H9 (cell line): ENCODE measurements at regions not wholly inside any gene's neighbourhood (a gene's known extent, or its start where the extent isn't known, plus 50 kb on each side); places are given as distances from the start of the nearest gene placed in this dataset.

ENCODE experiments used
- DNase-seq: peaks from one replicate; pipeline ENCODE4 v3.0.0-alpha.2; 2017
- H2AFZ ChIP-seq: one replicate; pipeline ENCODE4 v1.6.1; 2013; ENCODE audit warnings: mild to moderate bottlenecking, low read length, control low read depth, moderate library complexity
- H2AK5ac ChIP-seq: 2 replicates; pipeline ENCODE4 v1.6.1; 2013; ENCODE audit warnings: low read length, control low read depth, mixed read lengths; ENCODE audit not compliant: insufficient read length
- H2BK120ac ChIP-seq: one replicate; pipeline ENCODE4 v1.6.1; 2013; ENCODE audit warnings: low read depth, mild to moderate bottlenecking, low read length, control low read depth, inconsistent platforms; ENCODE audit not compliant: poor library complexity, severe bottlenecking
- H2BK12ac ChIP-seq: 2 replicates; pipeline ENCODE4 v1.6.1; 2013; ENCODE audit warnings: low read length, control low read depth, mixed read lengths, low read depth; ENCODE audit not compliant: insufficient read length
- H2BK15ac ChIP-seq: 2 replicates; pipeline ENCODE4 v1.6.1; 2013; ENCODE audit warnings: low read depth, low read length, control low read depth
- H2BK20ac ChIP-seq: one replicate; pipeline ENCODE4 v1.6.1; 2013; ENCODE audit warnings: low read depth, mild to moderate bottlenecking, low read length, control low read depth, inconsistent platforms; ENCODE audit not compliant: poor library complexity, severe bottlenecking
- H2BK5ac ChIP-seq: 2 replicates; pipeline ENCODE4 v1.6.1; 2013; ENCODE audit warnings: low read length, control low read depth, mixed read lengths; ENCODE audit not compliant: insufficient read length
- H3K14ac ChIP-seq: 2 replicates; pipeline ENCODE4 v1.6.1; 2013; ENCODE audit warnings: low read length, control low read depth; ENCODE audit not compliant: insufficient read depth
- H3K18ac ChIP-seq: 2 replicates; pipeline ENCODE4 v1.6.1; 2013; ENCODE audit warnings: low read depth, mild to moderate bottlenecking, mixed read lengths, low read length, control low read depth; ENCODE audit not compliant: insufficient read length
- H3K23ac ChIP-seq: 2 replicates; pipeline ENCODE4 v1.6.1; 2013; ENCODE audit warnings: low read length, control low read depth, mixed read lengths, low read depth; ENCODE audit not compliant: insufficient read length
- H3K23me2 ChIP-seq: 2 replicates; pipeline ENCODE4 v1.6.1; 2013; ENCODE audit warnings: low read depth, mild to moderate bottlenecking, mixed read lengths, low read length, control low read depth; ENCODE audit not compliant: insufficient read length, poor library complexity, severe bottlenecking
- H3K27ac ChIP-seq: 2 replicates; pipeline ENCODE4 v1.5.1; 2013; ENCODE audit warnings: low read length, control low read depth, mixed read lengths, low read depth; ENCODE audit not compliant: insufficient read length
- H3K27me3 ChIP-seq: 2 replicates; pipeline ENCODE4 v1.6.1; 2013; ENCODE audit warnings: low read length, control low read depth, inconsistent platforms; ENCODE audit not compliant: insufficient read depth
- H3K4ac ChIP-seq: 2 replicates; pipeline ENCODE4 v1.6.1; 2013; ENCODE audit warnings: low read depth, mild to moderate bottlenecking, control low read depth, inconsistent platforms, low read length, moderate library complexity
- H3K4me1 ChIP-seq: 2 replicates; pipeline ENCODE4 v1.6.1; 2013; ENCODE audit warnings: low read length, control low read depth, inconsistent platforms; ENCODE audit not compliant: insufficient read depth
- H3K4me2 ChIP-seq: 2 replicates; pipeline ENCODE4 v1.6.1; 2013; ENCODE audit warnings: low read length, control low read depth, mixed read lengths; ENCODE audit not compliant: insufficient read length, insufficient read depth
- H3K56ac ChIP-seq: 2 replicates; pipeline ENCODE4 v1.6.1; 2013; ENCODE audit warnings: low read depth, mild to moderate bottlenecking, mixed read lengths, low read length, control low read depth; ENCODE audit not compliant: insufficient read length
- H3K79me1 ChIP-seq: 2 replicates; pipeline ENCODE4 v1.6.1; 2013; ENCODE audit warnings: low read depth, mild to moderate bottlenecking, moderate library complexity, low read length, control low read depth, inconsistent platforms; ENCODE audit not compliant: insufficient read depth, poor library complexity, severe bottlenecking
- H3K79me2 ChIP-seq: 2 replicates; pipeline ENCODE4 v1.6.1; 2013; ENCODE audit warnings: low read length, control low read depth, inconsistent platforms; ENCODE audit not compliant: insufficient read depth
- H3K9ac ChIP-seq: 2 replicates; pipeline ENCODE4 v1.6.1; 2013; ENCODE audit warnings: low read length, control low read depth, mixed read lengths; ENCODE audit not compliant: insufficient read length; ENCODE audit errors: extremely low read depth
- H3K9me3 ChIP-seq: one replicate; pipeline ENCODE4 v1.6.1; 2013; ENCODE audit warnings: low read depth, low read length, inconsistent platforms; ENCODE audit not compliant: control insufficient read depth
- H3T11ph ChIP-seq: one replicate; pipeline ENCODE4 v1.6.1; 2013; ENCODE audit warnings: mild to moderate bottlenecking, low read length, control low read depth, inconsistent platforms
- H4K20me1 ChIP-seq: one replicate; pipeline ENCODE4 v1.6.1; 2013; ENCODE audit not compliant: control insufficient read depth, insufficient read length, insufficient read depth
- H4K5ac ChIP-seq: 2 replicates; pipeline ENCODE4 v1.6.1; 2013; ENCODE audit warnings: low read depth, mild to moderate bottlenecking, mixed read lengths, low read length, control low read depth; ENCODE audit not compliant: insufficient read length
- H4K8ac ChIP-seq: replicated peaks from 2 replicates; pipeline ENCODE4 v1.6.1; 2013; ENCODE audit warnings: low read length, control low read depth, mixed read lengths, low read depth; ENCODE audit not compliant: insufficient read length
- H4K91ac ChIP-seq: 2 replicates; pipeline ENCODE4 v1.6.1; 2013; ENCODE audit warnings: low read depth, mild to moderate bottlenecking, moderate library complexity, mixed read lengths, low read length, control low read depth; ENCODE audit not compliant: insufficient read length
- H3K27ac Mint-ChIP-seq, 3 experiments: 2 replicates in 2 of 3; 3 replicates in 1 of 3; pipeline ENCODE4 v1.8.0; 2020 to 2021; ENCODE audit warnings: mixed read lengths in 3 of 3, mild to moderate bottlenecking in 1 of 3, moderate library complexity in 1 of 3
- H3K27me3 Mint-ChIP-seq: 2 replicates; pipeline ENCODE4 v1.8.0; 2021; ENCODE audit warnings: low read depth, mild to moderate bottlenecking, moderate library complexity, mixed read lengths
- H3K36me3 Mint-ChIP-seq, 3 experiments: 2 replicates in 2 of 3; 3 replicates in 1 of 3; pipeline ENCODE4 v1.8.0; 2020 to 2021; ENCODE audit warnings: low read depth in 3 of 3, mixed read lengths in 3 of 3; ENCODE audit not compliant: insufficient read depth in 1 of 3
- H3K4me1 Mint-ChIP-seq, 2 experiments: 2 replicates each; pipeline ENCODE4 v1.8.0; 2020; ENCODE audit warnings: mixed read lengths in 2 of 2
- H3K4me3 Mint-ChIP-seq, 2 experiments: 2 replicates in 1 of 2; 3 replicates in 1 of 2; pipeline ENCODE4 v1.8.0; 2020 to 2021; ENCODE audit warnings: mild to moderate bottlenecking in 2 of 2, mixed read lengths in 2 of 2, moderate library complexity in 1 of 2
- H3K9me3 Mint-ChIP-seq, 2 experiments: 2 replicates in 1 of 2; 3 replicates in 1 of 2; pipeline ENCODE4 v1.8.0; 2020; ENCODE audit warnings: mild to moderate bottlenecking in 2 of 2, mixed read lengths in 2 of 2, moderate library complexity in 1 of 2
- WGBS: extraction: QIAGEN DNeasy Blood & Tissue Kit; methylation state at CpG from one replicate; pipeline ENCODE4 v1.1.7; 2013; ENCODE audit warnings: missing lambda C conversion rate, low lambda C conversion rate, mixed read lengths; ENCODE audit not compliant: insufficient read length; ENCODE audit errors: extremely low coverage; 5-methylcytosine and 5-hydroxymethylcytosine counted together
- TF ChIP-seq, protein P1 (sequence below): fragments of 200-600 bp; sonication (generic); conservative IDR thresholded peaks from 3 replicates; pipeline ENCODE4 v1.8.0; 2021; ENCODE audit warnings: antibody characterized with exemption, mild to moderate bottlenecking

DNA sequence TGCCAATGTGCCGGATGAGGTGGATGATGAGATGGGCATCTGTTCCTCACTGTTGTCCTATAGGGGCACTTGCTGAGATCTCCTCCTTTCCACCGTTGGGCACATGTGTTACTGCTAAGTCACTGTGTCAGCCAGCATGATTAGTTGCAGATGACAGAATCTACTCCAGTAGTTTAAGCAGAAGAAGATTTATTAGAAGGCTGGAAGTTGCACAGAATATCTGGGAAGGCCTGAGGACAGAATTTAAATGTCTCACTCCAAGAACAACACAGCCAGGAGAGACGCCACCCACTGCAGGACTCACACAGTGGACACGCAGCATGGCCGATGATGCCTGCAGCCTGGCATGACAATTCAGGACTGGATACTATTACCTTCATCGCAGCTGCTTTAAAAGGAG lies 157.5 kb downstream of the NSG2 start:
- no peaks in the 10 kb centered on the region for H3K36me3 Mint-ChIP-seq
- no CpG with 5 or more reads among the region's 6 CpGs for WGBS

More for the DNA sequence above, 157.5 kb downstream of the NSG2 start:
- no peaks in the 10 kb centered on the region for H3K4me1 ChIP-seq
- no peak for DNase-seq
- H3K23ac ChIP-seq: no peak overlapping the region
- no peak overlapping the region for H2BK20ac ChIP-seq
- H2BK12ac ChIP-seq: peak overlapping the region; percentile 65
- peak overlapping the region; percentile 8 for H3K18ac ChIP-seq
- H3K27ac Mint-ChIP-seq: peak overlapping the region in 1 of 3 experiments; percentile 92; a peak in 2 of 7 replicates
- no peak overlapping the region for H3T11ph ChIP-seq
- H3K9ac ChIP-seq: no peak overlapping the region
- H3K4ac ChIP-seq: no peak overlapping the region; the same call in 1 of the 2 replicates
- no peak overlapping the region for H4K91ac ChIP-seq
- no peaks in the 10 kb centered on the region for H4K20me1 ChIP-seq
- H4K8ac ChIP-seq: no peak overlapping the region
- H3K9me3 ChIP-seq: no peaks in the 10 kb centered on the region
- H3K79me1 ChIP-seq: no peaks in the 10 kb centered on the region
- TF ChIP-seq, protein P1, sequence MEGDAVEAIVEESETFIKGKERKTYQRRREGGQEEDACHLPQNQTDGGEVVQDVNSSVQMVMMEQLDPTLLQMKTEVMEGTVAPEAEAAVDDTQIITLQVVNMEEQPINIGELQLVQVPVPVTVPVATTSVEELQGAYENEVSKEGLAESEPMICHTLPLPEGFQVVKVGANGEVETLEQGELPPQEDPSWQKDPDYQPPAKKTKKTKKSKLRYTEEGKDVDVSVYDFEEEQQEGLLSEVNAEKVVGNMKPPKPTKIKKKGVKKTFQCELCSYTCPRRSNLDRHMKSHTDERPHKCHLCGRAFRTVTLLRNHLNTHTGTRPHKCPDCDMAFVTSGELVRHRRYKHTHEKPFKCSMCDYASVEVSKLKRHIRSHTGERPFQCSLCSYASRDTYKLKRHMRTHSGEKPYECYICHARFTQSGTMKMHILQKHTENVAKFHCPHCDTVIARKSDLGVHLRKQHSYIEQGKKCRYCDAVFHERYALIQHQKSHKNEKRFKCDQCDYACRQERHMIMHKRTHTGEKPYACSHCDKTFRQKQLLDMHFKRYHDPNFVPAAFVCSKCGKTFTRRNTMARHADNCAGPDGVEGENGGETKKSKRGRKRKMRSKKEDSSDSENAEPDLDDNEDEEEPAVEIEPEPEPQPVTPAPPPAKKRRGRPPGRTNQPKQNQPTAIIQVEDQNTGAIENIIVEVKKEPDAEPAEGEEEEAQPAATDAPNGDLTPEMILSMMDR: no peak
- no peak overlapping the region for H3K14ac ChIP-seq
- peaks cover 2% of the 10 kb centered on the region; the same call in 1 of the 2 replicates for H3K27me3 Mint-ChIP-seq
- H2BK5ac ChIP-seq: no peak overlapping the region
- no peak overlapping the region for H3K56ac ChIP-seq
- H3K4me2 ChIP-seq: no peak overlapping the region
- no peaks in the 10 kb centered on the region for H3K9me3 Mint-ChIP-seq
- H3K23me2 ChIP-seq: no peaks in the 10 kb centered on the region
- H3K27ac ChIP-seq: no peak overlapping the region
- H4K5ac ChIP-seq: no peak overlapping the region
- H3K4me3 Mint-ChIP-seq: no peak overlapping the region
- H2BK15ac ChIP-seq: no peak overlapping the region
- no peak overlapping the region for H2AK5ac ChIP-seq
- peaks cover 20% of the 10 kb centered on the region in 2 experiments for H3K4me1 Mint-ChIP-seq
- no peaks in the 10 kb centered on the region for H3K79me2 ChIP-seq
- H2AFZ ChIP-seq: no peak overlapping the region
- H3K27me3 ChIP-seq: no peaks in the 10 kb centered on the region
- H2BK120ac ChIP-seq: no peak overlapping the region
